GM21619 (cell line): ENCODE measurements at regions not wholly inside any gene's neighbourhood (a gene's known extent, or its start where the extent isn't known, plus 50 kb on each side); places are given as distances from the start of the nearest gene placed in this dataset.
"Not testable (repeated sequence)": the region's sequence is repeated elsewhere in the genome, so short reads cannot be mapped to it uniquely, and the experiment has no call there.

Experiments
- ATAC-seq: cut with Tn5 transposase; IDR thresholded peaks from one replicate; pipeline ENCODE4 v1.9.1; 2021; ENCODE audit not compliant: unreplicated experiment

DNA sequence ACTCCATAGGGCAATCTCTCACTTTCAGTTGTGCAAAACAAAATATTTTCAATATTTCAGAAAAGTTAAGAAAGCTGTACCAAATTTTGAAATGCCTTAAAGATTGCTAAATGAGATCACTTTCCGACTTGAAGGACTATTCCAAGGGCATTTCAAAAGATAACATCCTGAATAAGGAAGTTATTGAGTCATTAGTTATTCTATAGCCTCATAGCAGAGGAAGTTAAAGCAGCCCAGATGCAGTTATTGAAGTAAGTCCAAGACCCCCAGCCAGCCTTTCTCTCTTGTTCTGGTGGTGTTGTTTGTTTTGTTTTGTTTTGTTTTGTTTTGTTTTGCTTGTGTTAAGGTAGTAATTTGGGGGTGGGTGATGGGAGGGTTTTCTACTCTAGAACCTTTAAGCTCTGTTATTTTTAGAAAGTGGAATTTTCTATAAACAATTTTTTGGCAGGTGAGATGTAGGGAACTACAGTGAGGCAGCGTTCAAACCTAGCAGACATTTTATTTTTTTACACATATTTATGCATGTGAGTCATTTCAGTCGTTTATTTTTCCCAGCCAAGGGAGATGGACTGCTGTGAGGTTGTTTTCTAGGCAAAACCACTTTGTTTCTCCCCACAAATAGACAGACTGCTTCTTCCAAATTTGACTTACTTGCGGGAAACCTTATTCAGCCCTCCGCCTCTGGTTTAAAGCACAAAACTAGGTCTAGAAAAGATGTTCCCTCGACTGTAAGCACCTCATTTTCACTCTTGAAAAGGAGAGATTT is 216.3 kb upstream of the ARPP21 start:
- ATAC-seq, result no peak

DNA sequence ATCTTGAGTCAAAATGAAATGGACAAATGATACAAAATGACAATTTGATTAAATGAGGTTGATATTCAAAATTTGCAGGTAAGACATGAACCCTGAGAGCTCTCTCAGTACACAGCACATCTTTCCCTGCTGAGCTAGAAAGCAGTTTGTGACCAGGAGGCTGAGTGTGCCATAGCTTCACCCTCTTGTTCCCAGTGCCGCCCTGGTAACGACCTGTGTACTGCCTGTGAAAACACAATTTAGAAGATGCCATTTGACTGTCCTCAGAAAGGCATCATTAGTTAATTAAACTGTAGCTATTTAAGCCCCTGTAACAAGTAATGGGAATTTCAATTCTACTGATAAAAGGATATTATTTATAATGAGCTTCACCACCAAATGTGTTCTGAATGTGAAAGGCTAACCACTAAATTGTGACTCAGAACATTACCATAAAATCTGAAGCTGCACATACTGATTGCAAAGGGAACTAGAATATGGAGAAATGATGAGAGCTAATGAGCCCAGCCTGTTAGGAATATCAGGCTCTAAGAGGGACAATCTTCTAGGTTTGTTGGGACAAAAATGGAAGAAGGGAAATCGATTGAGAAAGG is 212.9 kb upstream of the ARPP21 start:
- ATAC-seq, result no peak

DNA sequence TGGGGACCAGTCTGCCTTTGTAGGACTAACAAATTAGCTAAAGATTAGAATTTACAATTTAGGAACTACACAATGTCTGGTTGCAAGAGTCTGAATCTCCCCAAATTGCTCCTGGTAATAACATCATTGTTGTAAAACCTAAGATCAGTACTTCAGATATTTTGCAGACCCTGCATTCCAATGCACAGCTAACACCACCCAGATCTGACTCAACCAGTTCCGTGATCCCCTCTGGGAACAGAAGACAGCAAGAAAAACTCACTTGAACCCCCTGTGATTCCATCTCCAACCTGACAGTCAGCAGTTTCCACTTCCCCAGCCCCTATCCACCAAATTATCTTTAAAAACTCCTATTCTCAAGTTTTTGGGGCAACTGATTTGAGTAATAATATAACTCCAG is 201.9 kb upstream of the ARPP21 start:
- ATAC-seq, result no peak

DNA sequence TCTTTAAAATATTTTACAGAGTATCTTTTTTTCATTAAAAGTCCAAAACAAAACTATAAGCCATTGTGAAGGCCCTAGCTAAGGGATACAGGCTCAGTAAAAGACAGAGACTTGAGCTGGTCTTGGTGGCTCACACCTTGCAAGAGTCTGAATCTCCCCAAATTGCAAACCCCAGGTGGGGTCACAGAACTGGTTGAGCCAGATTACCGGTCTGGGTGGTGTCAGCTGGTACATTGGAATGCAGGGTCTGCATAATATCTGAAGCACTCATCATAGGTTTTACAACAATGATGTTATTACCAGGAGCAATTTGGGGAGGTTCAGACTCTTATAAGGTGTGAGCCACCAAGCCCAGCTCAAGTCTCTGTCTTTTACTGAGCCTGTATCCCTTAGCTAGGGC is 201.2 kb upstream of the ARPP21 start:
- ATAC-seq, result no peak

DNA sequence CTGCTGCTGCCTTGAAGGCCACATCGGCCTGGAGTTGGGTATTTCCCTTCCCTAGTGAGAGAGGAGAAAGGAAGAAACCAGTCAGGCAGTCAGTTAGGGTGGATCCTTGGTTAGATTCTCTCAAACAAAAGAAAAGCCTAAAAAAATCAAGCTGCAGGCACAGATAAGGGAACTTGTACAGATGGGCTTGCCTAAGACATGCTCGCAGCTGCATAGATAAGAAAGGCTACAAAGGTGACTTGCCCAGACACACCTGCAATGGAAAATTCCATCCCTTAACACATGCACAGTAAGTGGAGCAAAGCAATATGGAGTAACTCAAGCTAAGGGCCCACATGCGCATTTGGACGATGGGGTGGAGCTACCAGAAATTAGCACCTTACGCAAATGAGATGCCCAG is 199.7 kb upstream of the ARPP21 start:
- no peak for ATAC-seq

DNA sequence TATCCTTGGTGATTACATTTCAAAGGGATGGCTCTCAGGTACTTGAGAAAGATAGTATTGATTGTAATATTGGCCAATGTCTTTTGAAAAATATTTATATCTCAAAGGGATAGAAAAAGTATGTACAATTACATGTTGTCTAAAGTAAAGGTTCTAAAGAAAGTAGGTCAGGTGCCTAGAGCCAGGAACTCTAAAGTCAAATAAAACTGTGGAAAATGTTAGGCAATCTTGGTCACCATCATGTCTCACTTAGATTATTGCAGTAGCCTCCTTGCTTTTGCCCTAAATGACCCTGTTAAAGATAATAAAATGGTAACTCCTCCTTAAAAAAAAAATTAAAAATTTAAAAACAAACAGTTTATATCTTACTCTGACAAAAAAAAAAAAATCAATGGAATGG is 198.5 kb upstream of the ARPP21 start:
- ATAC-seq, result no peak

DNA sequence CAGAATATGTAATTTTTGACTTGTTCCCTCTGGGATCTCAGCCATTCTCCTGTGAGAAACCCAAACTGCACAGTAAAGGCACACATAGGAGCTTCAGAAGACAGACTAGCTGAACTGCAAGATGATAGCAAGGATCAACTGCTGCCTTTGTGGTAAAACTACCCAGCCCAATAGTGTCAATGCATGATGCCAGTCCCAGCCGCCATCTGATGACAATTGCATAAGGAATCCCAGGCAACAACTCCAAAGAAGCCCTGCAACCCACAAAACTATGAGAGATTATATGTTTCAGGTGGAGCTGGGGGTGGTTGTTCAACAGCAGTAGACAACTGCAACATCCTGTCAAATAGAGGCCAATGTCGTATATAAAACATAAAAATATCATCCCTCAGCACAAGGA is 192.4 kb upstream of the ARPP21 start:
- ATAC-seq, result no peak

DNA sequence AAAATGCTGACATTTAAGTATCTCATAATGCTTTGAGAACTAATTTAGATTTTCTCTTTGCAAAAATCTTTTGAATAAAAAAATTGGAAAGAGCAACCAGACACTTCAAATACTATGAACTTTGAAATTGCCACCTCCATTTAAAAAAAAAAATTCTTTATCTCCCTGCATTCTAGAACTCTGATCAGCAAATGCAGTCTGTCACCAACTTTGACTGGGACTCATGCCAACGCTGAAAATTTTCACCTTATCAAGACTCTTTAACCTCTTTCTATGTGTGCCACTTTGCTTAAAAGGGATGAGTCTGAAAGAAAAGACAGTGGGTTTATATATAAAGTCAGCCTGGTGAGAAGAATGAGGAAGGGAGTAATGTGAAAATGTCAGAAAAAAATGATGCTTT is 191.2 kb upstream of the ARPP21 start:
- no peak for ATAC-seq

DNA sequence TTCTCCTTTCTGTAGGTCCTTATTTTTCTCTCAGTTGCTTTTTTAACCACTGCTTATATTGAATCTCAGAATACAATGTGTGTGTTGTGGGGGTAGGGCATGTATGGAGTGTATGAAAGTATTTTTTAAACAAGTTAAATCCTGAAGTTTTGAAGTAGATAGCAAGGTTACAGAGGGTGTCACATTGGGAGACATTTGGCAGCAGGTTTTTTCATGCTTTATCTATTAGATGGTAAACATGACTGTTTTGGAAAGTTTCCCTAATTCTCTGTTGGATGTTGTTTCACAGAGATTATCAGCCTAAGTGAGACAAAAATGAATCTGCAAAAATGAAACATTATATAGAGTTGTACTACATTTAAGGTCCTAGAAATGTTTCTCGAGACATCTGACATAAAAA is 190.6 kb upstream of the ARPP21 start:
- ATAC-seq, result no peak

DNA sequence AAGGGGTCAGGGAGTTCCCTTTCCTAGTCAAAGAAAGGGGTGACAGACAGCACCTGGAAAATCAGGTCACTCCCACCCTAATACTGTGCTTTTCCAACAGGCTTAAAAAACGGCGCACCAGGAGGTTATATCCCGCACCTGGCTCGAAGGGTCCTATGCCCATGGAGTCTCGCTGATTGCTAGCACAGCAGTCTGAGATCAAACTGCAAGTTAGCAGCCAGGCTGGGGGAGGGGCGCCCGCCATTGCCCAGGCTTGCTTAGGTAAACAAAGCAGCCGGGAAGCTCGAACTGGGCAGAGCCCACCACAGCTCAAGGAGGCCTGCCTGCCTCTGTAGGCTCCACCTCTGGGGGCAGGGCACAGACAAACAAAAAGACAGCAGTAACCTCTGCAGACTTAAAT is 184.5 kb upstream of the ARPP21 start:
- not testable (repeated sequence) for ATAC-seq

DNA sequence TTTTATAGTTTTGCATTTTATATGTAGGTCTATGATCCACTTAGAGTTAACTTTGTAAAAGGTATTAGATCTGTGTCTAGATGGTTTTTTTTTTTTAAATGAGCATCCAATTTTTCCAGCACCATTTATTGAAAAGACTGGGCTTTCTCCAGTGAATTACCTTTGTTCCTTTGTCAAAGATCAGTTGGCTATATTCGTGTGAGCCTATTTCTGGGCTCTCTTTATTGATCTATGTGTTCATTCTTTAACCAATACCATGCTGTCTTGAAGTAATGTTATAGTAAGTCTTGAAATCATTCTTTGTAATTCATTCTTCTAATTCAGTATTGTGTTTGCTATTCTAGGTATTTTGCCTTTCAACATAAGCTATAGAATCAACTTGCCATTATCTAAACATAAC is 165.4 kb upstream of the ARPP21 start:
- no peak for ATAC-seq

DNA sequence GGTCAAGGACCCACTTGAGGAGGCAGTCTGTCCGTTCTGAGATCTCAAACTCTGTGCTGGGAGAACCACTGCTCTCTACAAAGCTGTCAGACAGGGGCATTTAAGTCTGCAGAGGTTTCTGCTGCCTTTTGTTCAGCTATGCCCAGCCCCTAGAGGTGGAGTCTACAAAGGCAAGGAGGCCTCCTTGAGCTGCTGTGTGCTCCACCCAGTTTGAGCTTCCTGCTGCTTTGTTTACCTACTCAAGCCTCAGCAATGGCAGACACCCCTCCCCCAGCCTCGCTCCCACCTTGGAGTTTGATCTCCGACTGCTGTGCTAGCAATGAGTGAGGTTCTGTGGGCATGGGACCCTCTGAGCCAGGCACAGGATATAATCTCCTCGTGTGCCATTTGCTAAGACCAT is 156.8 kb upstream of the ARPP21 start:
- ATAC-seq, result not testable (repeated sequence)

DNA sequence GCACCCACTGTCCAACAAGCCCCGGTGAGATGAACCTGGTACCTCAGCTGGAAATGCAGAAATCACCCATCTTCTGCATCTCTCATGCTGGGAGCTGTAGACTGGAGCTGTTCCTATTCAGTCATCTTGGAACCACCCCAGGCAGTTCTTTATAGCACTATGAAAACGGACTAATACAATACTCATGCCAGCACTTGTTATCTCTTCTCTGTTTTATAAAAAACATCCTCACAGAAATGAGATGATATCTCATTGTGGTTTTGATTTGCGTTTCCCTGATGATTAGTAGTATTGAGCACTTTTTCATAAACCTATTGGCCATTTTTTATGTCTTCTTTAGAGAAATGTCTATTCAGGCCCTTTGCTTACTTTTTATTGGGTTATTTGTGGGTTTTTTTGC is 156.2 kb upstream of the ARPP21 start:
- no peak for ATAC-seq

DNA sequence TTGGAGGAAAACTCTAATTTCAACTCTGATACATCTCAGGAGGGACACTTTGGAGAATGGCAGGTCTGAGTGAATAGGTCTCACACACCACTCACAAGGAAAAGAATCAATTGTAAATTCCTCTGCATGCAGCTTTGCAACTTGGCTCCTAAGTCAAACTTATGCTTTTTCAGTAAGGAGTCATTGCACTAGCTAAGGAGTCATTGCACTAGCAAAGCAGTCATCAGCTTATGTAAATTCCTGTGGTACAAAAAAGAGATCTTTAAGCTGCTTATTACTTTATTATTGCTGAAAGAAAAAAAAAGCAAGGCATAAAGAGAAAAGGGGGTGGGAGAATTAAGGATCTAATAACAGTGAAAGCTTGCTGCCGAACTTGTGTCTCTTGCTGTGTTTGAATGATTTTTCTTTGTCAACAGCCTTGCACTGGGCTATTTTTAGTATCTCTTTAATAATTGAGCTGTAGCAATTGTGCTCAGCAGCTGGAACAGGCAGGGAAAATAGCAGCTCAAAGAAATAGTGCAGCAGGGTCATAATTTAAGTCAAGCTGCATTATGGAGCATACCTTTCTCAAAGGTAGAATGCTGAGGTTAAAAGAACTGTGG is 154.3 kb upstream of the ARPP21 start:
- ATAC-seq, result no peak

DNA sequence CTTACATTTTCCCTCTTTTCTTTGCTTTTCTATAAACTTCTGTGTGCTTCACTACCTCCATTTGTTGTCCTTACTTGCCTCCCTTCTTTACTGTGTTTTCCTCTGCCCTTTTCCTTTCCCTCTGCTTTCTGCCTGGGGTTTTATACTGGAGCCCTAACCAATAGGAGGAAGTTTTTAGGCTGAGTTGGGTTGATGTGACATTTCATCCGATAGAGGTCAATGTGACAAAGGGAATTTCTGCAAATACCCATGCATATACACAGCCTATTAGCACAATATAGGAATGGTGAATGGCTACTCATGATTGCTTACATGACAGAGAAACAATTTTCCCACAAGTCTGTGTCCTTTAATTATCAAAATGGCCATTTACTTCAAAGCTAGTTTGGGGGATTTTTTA is 153.0 kb upstream of the ARPP21 start:
- no peak for ATAC-seq

DNA sequence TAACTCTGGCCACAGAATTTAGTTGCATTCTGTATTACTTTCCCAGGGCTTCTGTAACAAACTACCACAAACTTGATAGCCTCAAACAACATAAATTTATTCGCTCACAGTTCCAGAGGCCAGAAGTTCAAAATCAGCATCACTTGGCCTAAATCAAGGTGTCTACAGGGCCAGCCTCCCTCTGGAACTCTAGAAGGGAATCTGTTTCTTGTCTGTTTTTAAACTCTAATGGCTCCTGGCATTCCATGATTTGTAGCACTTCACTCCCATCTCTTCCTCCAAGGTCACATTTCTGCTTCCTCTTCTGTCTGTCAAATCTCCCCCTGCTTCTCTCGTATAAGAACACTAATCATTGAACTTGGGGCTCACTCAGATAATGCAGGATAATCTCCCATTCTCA is 151.9 kb upstream of the ARPP21 start:
- no peak for ATAC-seq

DNA sequence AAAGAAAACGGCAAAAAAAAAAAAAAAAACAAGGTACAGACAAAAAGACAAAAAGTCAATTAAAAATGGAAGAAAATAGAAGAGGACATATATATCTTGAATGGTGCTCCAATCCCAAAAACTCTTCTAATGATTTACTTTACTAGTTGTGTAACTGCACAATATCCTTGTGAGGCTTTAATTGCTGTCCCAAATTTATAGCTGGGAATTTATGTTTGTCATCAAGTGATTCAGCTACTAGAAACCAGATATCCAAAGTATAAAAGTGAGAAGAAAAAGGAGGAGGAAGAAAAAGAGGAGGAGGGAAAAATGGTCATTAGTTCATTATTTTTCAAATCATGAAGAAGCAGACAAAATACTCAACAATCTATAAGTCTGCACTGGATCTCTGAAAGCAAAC is 150.8 kb upstream of the ARPP21 start:
- no peak for ATAC-seq

DNA sequence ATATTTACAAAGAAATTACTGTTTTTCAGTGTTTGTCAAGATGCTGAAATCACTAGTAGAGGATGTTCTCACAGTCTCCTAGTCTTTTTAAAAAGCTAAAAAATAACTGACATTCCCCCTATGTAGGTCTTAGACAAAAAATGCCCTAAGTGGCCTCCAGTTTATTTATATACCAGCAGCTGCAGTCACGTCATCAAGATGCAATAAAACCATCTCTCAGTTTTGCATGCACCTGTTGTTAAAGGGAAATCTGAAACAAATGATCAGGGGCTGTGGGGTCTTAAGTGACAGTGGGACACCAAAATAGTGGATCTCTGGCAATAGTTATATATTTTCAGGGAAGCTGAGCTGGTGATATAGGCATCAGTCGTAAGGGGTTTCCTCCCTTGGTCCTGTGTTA is 146.5 kb upstream of the ARPP21 start:
- ATAC-seq, result no peak

DNA sequence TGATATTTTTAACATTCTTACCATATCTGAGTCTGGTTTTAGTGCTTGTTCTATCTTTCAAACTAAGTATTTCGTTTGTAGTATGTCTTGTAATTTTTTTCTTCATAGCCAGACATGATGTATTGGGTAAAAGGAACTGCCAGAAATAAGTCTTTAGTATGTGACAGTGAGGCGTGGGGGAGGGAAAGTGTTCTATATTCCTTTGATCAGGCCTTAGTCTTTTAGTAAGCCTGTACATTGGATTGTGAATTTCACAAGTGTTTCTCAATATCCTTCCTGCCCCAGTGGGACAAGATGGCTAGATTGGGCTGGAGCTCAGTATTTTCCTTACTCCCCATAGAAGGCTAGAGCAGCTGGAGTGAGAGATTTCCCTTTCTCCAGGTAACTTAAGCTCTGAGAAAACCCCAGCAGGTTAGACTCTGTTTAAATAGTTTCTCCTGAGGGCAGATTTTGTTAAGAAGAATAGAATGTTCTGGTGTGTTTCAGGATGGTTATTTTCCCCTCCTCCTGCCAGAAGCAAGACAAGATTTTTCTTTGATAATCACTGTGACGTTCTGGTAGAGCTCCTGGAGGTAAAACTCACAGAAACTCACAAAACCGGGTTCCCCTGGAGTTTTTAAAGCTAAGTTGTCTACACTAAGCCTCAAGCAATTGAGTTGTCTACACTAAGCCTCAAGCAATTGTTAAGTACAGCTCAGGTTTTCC is 140.7 kb upstream of the ARPP21 start:
- ATAC-seq, result no peak

DNA sequence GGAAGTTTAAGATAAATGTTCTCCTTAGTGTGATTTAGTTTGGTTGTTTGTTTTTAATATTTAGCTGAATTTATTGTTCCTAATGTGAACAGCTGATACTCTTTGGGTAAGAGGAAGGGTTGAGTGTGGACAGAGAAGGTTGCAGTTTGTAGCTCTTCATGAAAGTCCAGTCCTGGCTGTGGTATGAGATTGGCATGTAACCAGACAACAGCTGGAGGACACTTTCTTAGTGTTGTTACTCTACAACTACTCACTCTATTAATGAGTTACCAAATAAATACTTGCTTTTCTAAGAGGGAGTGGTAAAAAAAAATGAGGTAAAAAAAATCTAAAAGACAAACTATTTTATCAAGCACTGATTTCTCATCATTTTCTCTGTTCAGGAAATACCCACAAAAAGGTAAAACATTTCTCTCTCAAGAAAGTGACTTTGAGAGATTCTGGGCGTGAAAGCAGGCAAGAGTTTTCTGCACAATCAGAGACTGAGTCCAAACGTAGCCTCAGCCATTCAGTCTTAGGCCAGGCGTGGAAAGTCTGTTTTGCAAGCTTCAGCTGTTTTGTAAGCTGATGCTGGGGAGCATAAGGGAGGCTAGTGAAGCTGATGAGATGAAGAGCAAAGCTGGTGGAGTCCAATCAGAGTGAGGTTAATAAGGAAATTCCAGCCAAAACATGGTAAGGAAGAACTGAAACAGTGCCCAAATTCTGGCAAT is 138.5 kb upstream of the ARPP21 start:
- ATAC-seq, result no peak

DNA sequence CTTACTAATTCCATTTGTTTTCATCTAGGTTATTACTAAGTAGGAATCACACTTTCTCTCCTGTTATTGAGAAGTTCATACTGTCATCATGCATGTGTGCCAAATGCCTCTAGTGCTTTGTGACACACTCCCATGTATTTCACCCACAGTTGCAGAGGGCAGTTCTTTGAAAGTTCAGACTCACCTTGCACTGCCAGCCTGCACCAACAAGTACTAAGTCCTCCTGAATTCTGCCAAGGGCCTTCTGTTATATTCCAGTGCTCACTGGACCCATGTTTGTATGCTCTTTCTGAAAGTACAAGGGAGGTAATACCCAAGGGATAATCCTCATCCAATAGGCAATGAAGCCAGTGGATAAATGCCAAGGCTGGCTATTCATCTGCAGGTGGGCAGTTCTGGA is 136.6 kb upstream of the ARPP21 start:
- no peak for ATAC-seq
